ENCODE measurements at regions not wholly inside any gene's neighbourhood (a gene's known extent, or its start where the extent isn't known, plus 50 kb on each side); places are given as distances from the start of the nearest gene placed in this dataset.

GRCh38 chr3:195013411-195014361, 257.3 kb downstream of the XXYLT1 start:
- DNase-seq (ENCODE audit: low spot score): no peak

GRCh38 chr3:195015021-195015420, 255.9 kb downstream of the XXYLT1 start:
- DNase-seq (ENCODE audit: low spot score): no peak

GRCh38 chr3:195017151-195017550, 253.8 kb downstream of the XXYLT1 start:
- no peak for DNase-seq (ENCODE audit: low spot score)
